ENCODE measurements at regions not wholly inside any gene's neighbourhood (a gene's known extent, or its start where the extent isn't known, plus 50 kb on each side); places are given as distances from the start of the nearest gene placed in this dataset.
A peak's percentile ranks its signal among the peaks of the same experiment; 100 is the strongest.

DNA sequence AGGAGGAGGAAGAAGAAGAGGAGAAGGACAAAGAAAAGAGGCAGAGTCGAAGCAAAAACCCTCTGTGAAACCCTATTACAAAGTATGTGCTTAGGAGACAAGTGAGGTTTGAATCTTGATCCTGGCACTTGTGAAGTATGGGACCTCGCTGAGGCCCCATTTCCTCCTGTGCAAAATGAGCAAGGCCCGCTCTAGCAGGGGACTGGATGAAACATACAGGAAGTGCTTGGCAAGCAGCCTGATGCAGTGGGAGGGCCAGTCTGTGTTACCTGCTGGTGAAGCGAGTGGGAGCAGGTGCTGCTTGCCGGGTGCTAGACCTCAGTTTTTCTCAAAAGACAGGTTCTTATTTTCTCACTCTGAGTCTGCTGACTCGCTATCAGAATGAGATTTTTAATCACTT lies 150.4 kb downstream of the JCAD start:
- no peaks in the 10 kb centered on the region for H3K36me3 ChIP-seq (ENCODE audit: control insufficient read depth, insufficient read depth, low read length)
- Mint-ChIP-seq H3K4me3 (ENCODE audit: unreplicated experiment) (peak overlapping the region; percentile 47), H3K9me3 (ENCODE audit: unreplicated experiment) (peaks cover 28% of the 10 kb centered on the region), H3K36me3 (ENCODE audit: insufficient read depth, unreplicated experiment) (no peaks in the 10 kb centered on the region), H3K27ac (ENCODE audit: unreplicated experiment) (no peak overlapping the region), H3K27me3 (ENCODE audit: insufficient read depth, unreplicated experiment) (no peaks in the 10 kb centered on the region), H3K4me1 (ENCODE audit: low read depth, unreplicated experiment) (peaks cover 10% of the 10 kb centered on the region)
- BruUV-seq (replicated peaks): no TSS peak
- no peaks in the 10 kb centered on the region for H3K27me3 ChIP-seq (replicated peaks; ENCODE audit: control insufficient read depth, insufficient read depth, low read length)
- intact Hi-C loops (cut with micrococcal nuclease; ENCODE audit: unreplicated experiment): no loop called here
- no peaks in the 10 kb centered on the region for H3K9me3 ChIP-seq
- no peak for DNase-seq
- H3K4me3 ChIP-seq (ENCODE audit: low read depth, low read length): no peak overlapping the region
- CTCF ChIA-PET: no interaction called here
- POLR2A ChIA-PET: no interaction called here
- no peaks in the 10 kb centered on the region for H3K4me1 ChIP-seq
- TF ChIP-seq, protein P1, sequence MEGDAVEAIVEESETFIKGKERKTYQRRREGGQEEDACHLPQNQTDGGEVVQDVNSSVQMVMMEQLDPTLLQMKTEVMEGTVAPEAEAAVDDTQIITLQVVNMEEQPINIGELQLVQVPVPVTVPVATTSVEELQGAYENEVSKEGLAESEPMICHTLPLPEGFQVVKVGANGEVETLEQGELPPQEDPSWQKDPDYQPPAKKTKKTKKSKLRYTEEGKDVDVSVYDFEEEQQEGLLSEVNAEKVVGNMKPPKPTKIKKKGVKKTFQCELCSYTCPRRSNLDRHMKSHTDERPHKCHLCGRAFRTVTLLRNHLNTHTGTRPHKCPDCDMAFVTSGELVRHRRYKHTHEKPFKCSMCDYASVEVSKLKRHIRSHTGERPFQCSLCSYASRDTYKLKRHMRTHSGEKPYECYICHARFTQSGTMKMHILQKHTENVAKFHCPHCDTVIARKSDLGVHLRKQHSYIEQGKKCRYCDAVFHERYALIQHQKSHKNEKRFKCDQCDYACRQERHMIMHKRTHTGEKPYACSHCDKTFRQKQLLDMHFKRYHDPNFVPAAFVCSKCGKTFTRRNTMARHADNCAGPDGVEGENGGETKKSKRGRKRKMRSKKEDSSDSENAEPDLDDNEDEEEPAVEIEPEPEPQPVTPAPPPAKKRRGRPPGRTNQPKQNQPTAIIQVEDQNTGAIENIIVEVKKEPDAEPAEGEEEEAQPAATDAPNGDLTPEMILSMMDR (IDR thresholded peaks at IDR 0.05; ENCODE audit: insufficient read depth in 1 of 2, low read depth in 1 of 2, low read length in 1 of 2, severe bottlenecking in 1 of 2, unreplicated experiment in 1 of 2): no peak

DNA sequence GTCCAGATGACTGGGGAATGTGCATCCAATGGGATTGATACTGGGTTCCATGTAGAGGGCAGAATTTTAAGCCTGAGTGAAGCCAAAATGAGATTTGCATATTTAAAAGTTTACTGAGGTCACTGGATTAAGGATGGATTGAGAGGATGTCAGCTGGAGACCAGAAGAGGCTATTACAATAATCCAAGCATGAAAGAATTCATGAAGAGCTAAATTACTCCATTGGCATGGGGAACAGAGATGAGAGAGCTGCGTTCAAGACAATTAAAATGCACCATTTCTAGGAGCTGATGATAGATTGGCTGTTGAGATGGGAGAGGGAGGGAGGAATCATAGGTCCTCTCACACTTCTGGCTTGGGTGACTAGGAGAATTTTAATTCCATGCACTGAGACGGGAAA lies 158.5 kb downstream of the JCAD start:
- no peaks in the 10 kb centered on the region for H3K9me3 ChIP-seq
- no peaks in the 10 kb centered on the region for H3K36me3 ChIP-seq (ENCODE audit: control insufficient read depth, insufficient read depth, low read length)
- CTCF ChIA-PET: no interaction called here
- TF ChIP-seq, protein P1 (IDR thresholded peaks at IDR 0.05; ENCODE audit: insufficient read depth in 1 of 2, low read depth in 1 of 2, low read length in 1 of 2, severe bottlenecking in 1 of 2, unreplicated experiment in 1 of 2): no peak
- H3K9me3 Mint-ChIP-seq (ENCODE audit: unreplicated experiment): peaks cover 30% of the 10 kb centered on the region
- no peak overlapping the region for H3K27ac Mint-ChIP-seq (ENCODE audit: unreplicated experiment)
- no peaks in the 10 kb centered on the region for H3K36me3 Mint-ChIP-seq (ENCODE audit: insufficient read depth, unreplicated experiment)
- H3K4me1 ChIP-seq: peaks cover 13% of the 10 kb centered on the region
- no peak for DNase-seq
- intact Hi-C loops (cut with micrococcal nuclease; ENCODE audit: unreplicated experiment): no loop called here
- H3K27me3 ChIP-seq (replicated peaks; ENCODE audit: control insufficient read depth, insufficient read depth, low read length): no peaks in the 10 kb centered on the region
- H3K4me1 Mint-ChIP-seq (ENCODE audit: low read depth, unreplicated experiment): peaks cover 7% of the 10 kb centered on the region
- H3K4me3 ChIP-seq (ENCODE audit: low read depth, low read length): no peak overlapping the region
- no peaks in the 10 kb centered on the region for H3K27me3 Mint-ChIP-seq (ENCODE audit: insufficient read depth, unreplicated experiment)
- no peak overlapping the region for H3K4me3 Mint-ChIP-seq (ENCODE audit: unreplicated experiment)
- no TSS peak for BruUV-seq (replicated peaks)
- POLR2A ChIA-PET: no interaction called here

DNA sequence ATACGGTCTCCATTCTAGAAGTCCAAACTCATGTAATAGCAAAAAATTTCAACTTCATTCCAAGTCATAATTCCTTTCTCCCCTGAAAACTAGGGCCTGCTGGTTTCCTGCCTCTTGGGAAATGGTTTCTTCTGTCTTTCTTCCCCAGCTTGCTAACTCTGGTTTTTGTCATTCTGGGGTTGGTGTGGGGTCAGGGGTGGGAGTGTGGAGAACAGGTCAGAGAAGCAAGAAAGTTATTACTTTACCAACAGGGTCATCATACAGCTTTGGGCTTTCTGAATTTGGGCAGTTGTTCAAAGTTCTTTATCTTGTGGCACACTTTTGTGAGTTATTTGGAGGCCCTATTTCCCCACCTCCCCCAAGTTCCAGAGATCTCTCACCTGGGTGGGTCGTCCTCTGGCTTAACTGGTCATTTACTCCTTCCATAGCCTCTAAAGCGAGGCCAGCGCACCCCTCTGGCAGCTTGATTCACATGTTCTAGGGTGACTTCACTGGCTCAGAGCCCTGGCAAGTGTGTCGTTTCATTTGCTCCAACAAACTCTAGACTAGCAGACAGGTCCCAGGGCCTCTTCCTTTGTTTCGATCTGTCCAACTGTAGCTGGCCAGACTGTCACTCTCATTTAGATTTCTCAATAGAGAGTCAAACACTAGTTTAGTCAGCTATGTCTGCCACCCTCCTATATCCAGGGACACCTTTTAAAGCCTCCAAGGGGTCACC lies 161.2 kb downstream of the JCAD start:
- Mint-ChIP-seq H3K4me1 (ENCODE audit: low read depth, unreplicated experiment) (peaks cover 7% of the 10 kb centered on the region), H3K9me3 (ENCODE audit: unreplicated experiment) (peaks cover 20% of the 10 kb centered on the region), H3K27me3 (ENCODE audit: insufficient read depth, unreplicated experiment) (no peaks in the 10 kb centered on the region), H3K4me3 (ENCODE audit: unreplicated experiment) (no peak overlapping the region), H3K36me3 (ENCODE audit: insufficient read depth, unreplicated experiment) (no peaks in the 10 kb centered on the region), H3K27ac (ENCODE audit: unreplicated experiment) (no peak overlapping the region)
- CTCF ChIA-PET: interaction anchor here (1.4 kb wide), 1 partner anchor 33 kb away, joined by 3 read pairs; no protein-coding TSS in a partner anchor
- H3K36me3 ChIP-seq (ENCODE audit: control insufficient read depth, insufficient read depth, low read length): no peaks in the 10 kb centered on the region
- no peaks in the 10 kb centered on the region for H3K27me3 ChIP-seq (replicated peaks; ENCODE audit: control insufficient read depth, insufficient read depth, low read length)
- 0 out of 2 replicates have a peak, but pooled peaks cover 3% of the 10 kb centered on the region for H3K9me3 ChIP-seq
- POLR2A ChIA-PET: no interaction called here
- no peak overlapping the region for H3K4me3 ChIP-seq (ENCODE audit: low read depth, low read length)
- TF ChIP-seq, protein P1 (IDR thresholded peaks at IDR 0.05; ENCODE audit: insufficient read depth in 1 of 2, low read depth in 1 of 2, low read length in 1 of 2, severe bottlenecking in 1 of 2, unreplicated experiment in 1 of 2): no peak
- BruUV-seq (replicated peaks): no TSS peak
- no peak for DNase-seq
- H3K4me1 ChIP-seq: peaks cover 13% of the 10 kb centered on the region
- intact Hi-C loops (cut with micrococcal nuclease; ENCODE audit: unreplicated experiment): no loop called here

Measured in Caco-2 (cell line).